EH (cell line): ENCODE measurements at regions not wholly inside any gene's neighbourhood (a gene's known extent, or its start where the extent isn't known, plus 50 kb on each side); places are given as distances from the start of the nearest gene placed in this dataset.
"Not testable (repeated sequence)": the region's sequence is repeated elsewhere in the genome, so short reads cannot be mapped to it uniquely, and the experiment has no call there.

ENCODE experiments used
- DNase-seq: peaks from one replicate; pipeline ENCODE4 v3.0.0-alpha.2; 2015; ENCODE audit warnings: low read depth

- DNase-seq: no peak
These were observed 705.4 kb downstream of the MAFB start for GRCh38 chr20:39983655-39984054.

- DNase-seq: no peak
These were observed 705.9 kb downstream of the MAFB start for GRCh38 chr20:39983183-39983582.

- no peak for DNase-seq
These were observed 714.0 kb downstream of the MAFB start for GRCh38 chr20:39974966-39975501.

DNA sequence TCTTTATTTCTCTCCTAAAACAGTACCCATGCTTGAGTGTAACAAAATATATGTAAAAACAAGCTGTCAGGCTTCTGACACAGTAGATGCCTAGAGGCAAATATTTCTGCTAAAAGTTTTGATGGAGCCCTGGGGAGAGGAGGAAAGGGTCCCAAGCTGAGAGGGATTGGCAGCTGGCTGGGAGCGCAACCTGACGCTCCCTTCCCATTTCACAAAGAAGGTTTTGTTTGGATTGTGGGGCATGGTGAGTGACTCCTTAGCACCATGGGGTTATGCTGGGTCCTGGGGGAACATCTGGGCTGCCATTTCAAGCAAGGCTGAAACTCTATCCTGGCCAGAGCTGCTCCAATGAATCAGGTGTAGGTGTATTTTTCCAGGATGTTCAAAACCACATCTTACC is 720.5 kb downstream of the MAFB start:
- DNase-seq: no peak

GRCh38 chr20:39967806-39968205 is 721.2 kb downstream of the MAFB start:
- DNase-seq: no peak

GRCh38 chr20:39961637-39962244 is 727.3 kb downstream of the MAFB start:
- no peak for DNase-seq

DNA sequence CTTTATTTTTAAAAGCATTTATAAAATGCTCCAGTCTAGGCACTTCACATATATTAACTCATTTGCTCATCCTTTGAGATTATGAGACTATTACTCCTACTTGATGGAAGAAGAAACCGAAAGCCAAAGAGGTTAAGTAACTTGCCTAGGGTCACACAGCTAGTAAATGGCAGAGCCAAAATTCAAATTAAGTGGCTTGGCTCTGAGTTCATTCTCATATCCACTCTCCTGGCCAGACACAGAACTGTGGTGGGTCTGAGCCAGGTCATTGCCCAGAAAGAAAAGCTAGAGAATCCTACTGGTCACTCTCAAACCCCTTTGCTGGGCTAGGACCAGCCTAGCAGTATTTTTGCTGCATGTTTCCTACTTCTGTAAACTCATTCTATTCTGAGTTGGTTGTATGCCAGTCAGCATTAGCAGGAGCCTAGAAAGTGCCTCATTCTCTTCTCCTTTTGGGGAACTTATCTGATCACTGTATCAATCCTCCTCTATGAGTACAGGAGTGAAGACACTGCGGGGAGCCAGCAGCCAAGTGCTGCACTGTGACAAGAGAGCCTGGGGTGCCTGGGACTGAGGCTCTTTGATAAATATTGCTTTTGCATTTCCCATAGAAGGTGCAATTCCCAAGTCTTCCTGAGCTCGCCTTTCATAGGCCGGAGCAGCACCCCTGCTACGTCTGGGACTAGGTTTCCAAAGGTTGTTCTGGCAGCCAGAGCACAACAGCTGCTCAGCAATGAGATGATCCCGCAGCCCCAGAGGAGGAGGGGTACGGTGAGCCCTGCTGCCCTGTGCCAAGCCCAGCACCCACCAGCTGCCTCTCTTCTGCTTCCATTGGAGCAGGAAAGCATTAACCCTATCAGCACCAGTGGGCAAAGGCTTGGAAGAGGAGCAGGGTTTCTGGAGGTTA is 728.3 kb downstream of the MAFB start:
- no peak for DNase-seq

DNA sequence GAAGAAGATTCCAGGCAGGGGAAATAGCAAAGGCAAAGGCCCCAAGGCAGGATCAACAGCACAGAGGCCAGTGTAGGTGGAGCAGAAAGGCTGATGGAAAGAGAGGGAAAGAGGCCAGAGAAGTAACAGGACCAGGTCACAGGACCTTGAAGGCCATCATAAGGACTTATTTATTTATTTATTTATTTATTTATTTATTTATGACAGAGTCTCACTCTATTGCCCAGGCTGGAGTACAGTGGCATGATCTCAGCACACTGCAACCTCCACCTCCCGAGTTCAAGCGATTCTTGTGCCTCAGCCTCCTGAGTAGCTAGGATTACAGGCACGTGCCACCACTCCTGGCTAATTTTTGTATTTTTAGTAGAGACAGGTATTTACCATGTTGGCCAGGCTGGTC is 731.1 kb downstream of the MAFB start:
- not testable (repeated sequence) for DNase-seq

- no peak for DNase-seq
These were observed 734.4 kb downstream of the MAFB start for GRCh38 chr20:39954621-39955020.

GRCh38 chr20:39946931-39947330 is 742.1 kb downstream of the MAFB start:
- DNase-seq: no peak

DNA sequence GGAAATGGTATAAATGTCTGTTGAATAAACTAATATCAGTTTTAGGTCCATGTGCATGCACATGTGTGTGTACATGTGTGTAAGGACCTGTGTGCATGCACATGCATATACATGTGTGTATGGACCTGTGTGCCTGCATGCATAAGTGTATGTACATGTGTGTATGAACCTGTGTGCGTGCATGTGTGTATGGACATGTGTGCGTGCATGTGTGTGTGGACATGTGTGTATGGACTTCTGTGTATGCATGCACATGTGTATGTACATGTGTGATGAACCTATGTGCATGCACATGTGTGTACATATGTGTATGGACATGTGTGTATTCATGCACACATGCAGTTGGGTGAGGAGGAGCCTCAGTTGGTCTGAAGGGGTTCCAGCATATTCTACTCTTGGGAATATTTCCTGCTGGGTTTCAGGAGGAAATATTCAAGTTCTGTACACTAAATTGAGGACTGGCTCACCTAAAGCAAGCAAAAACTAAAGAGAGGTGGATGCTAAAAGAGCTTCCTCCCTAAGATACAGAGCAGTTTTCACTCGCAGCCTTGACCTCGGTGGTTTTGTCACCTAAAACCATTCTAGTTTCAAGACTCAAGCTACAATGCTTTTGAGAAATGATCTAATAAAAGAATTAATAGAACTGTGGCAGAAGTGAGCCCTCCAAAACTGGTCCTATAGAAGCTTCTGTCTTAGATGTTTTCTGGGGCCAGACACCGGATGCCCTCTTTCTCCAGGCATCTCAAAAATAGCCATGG is 742.8 kb downstream of the MAFB start:
- no peak for DNase-seq

GRCh38 chr20:39944861-39945260 is 744.2 kb downstream of the MAFB start:
- DNase-seq: no peak

- DNase-seq: no peak
These were observed 745.7 kb downstream of the MAFB start for GRCh38 chr20:39943336-39943735.

DNA sequence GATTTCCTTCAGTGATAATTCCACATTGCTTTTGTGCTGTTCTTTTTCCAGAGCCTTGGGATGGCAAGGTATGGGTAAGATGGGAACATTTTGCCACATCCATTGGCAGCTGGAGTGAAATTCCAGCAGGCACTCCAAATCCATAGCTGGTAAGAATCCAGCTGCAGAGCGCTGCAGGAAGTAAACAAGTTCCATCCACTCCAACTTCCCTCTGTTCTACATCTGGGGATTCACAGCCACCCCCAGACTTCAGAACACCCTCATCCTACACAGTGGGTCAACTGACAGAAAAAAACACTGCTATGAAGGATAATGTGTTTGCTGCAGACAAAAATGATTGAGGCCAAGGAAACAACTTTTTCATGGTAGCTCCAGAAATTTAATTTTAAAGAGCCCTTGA is 747.8 kb downstream of the MAFB start:
- DNase-seq: no peak

- DNase-seq: no peak
These were observed 749.7 kb downstream of the MAFB start for GRCh38 chr20:39939241-39939865.

DNA sequence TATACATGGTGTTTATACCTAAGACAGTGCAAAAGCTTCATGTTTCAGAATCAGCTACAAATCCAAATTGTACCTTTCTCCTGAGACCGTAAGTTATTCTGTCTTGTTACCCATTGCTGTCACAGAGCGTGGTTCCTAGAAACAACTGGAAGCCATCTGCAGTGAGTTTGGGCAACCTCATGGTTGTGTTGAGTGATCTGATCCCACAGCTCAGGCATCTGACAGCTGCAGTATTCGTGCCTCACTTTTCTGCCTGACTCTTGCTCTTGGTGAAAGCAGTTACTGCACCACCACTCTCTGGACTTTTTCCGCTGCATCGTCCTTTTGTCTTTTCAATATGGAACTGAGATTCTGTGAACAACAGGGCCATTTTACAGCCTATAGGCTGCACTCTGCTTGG is 752.6 kb downstream of the MAFB start:
- no peak for DNase-seq

DNA sequence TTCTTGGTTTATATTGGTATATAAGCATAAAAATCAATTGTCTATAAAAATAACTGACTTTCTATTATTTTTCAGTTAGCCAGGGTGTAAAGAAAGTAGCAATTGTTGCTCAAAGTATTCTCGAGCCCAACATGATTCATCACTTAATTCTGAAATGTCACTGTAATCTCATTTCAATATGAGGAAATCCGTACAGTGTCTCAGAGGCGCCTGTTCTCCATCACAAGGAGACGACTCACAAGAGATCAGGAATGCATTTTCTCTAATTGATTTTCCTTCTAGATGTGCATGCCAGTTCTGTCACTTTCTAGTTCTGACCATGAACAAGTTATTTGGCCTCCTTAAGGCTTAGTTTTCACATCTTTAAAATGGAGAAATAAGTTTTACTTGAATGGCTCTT is 753.1 kb downstream of the MAFB start:
- DNase-seq: no peak

DNA sequence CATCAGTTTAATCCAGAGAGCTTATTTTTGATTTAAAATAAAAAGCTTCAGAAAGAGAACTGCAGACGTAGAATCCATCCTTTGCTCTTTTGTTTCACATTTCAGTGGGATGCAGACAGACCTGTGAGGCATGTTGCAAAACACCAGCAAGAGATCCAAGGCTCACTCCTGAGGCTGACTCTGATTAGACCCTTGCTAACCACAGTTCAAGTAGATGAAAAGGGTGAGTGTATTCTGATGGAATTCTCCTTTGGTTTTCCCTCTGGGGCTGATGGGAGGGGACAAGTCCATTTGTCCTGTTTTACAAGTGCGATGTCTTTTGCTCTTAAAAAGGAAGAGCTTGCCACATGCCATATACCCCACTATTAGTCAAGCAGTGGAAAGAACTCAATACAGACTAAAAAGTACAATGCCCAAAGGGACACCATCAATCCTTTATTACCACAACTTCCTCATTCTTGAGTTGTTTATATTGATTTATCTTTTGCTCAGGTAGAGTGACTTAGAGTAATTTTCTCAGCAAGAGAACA is 772.7 kb downstream of the MAFB start:
- DNase-seq: peak; percentile 3

DNA sequence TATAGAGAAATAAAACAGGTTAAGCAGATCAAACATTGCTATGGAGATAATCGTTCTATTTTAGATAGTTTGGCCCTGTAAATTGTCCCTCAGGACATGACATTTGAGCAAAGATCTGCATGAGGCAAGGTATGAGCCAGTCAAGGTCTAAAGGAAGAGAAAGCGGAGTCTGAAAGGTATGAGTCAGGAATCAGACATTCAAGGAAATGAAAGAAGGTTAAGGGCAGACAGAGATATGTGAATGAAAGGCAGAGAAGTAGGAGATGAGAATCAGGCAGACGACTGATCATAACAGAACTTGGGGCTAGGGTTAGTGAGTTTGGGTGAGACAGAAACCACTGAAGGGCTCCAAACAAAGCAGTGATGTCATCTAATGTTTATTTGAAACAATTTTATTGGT is 775.8 kb downstream of the MAFB start:
- no peak for DNase-seq

GRCh38 chr20:39911497-39911896 is 777.5 kb downstream of the MAFB start:
- no peak for DNase-seq

GRCh38 chr20:39910536-39910935 is 778.5 kb downstream of the MAFB start:
- no peak for DNase-seq

DNA sequence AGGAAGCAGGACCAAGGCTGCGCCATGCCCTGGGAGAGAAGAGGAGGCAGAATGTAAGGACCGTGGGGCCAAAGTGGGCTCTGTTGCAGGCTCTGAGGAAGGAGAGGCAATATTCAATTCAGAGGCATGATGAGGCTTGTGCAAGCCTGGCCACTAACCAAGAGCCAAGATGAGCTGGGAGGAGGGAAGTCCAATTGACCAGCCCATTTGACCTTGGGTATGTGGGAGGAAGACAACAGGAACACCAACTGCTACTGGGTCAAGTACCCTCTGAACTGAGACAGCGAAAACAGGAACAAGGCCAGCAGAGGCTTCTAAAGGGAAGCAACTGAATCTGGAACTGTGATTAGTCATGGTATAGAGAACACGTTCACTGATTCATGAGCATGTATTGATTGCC is 779.6 kb downstream of the MAFB start:
- DNase-seq: no peak
